GM23338 (cell line): ENCODE measurements at regions not wholly inside any gene's neighbourhood (a gene's known extent, or its start where the extent isn't known, plus 50 kb on each side); places are given as distances from the start of the nearest gene placed in this dataset.

Source experiments
- ATAC-seq: fragments of 200-7000 bp; cut with Tn5 transposase; 3 replicates; pipeline ENCODE4 v1.9.1; 2020
- DNase-seq: peaks from one replicate; pipeline ENCODE4 v3.0.0-alpha.2; 2015; ENCODE audit warnings: low spot score
- H2AFZ ChIP-seq: fragments of 200-600 bp; sonication (generic); 2 replicates; pipeline ENCODE4 v1.8.0; 2016; ENCODE audit warnings: antibody characterized with exemption, mild to moderate bottlenecking, moderate library complexity
- H3F3A ChIP-seq: fragments of 200-600 bp; sonication (generic); replicated peaks from 2 replicates; pipeline ENCODE4 v1.8.0; 2017; ENCODE audit warnings: antibody characterized with exemption, mixed run types, low read depth
- H3K27ac ChIP-seq: fragments of 200-600 bp; sonication (generic); 2 replicates; pipeline ENCODE4 v1.6.1; 2016; ENCODE audit warnings: low read depth
- H3K27me3 ChIP-seq: fragments of 200-600 bp; sonication (generic); 2 replicates; pipeline ENCODE4 v1.8.0; 2016; ENCODE audit warnings: mild to moderate bottlenecking, mixed run types, moderate library complexity; ENCODE audit not compliant: insufficient read depth
- H3K36me3 ChIP-seq: fragments of 200-600 bp; sonication (generic); 2 replicates; pipeline ENCODE4 v1.8.0; 2016; ENCODE audit warnings: mild to moderate bottlenecking; ENCODE audit not compliant: insufficient read depth
- H3K4me1 ChIP-seq: fragments of 200-600 bp; sonication (generic); 2 replicates; pipeline ENCODE4 v1.8.0; 2016; ENCODE audit warnings: mild to moderate bottlenecking, moderate library complexity; ENCODE audit not compliant: insufficient read depth
- H3K4me2 ChIP-seq: fragments of 200-600 bp; sonication (generic); 2 replicates; pipeline ENCODE4 v1.7.1; 2017; ENCODE audit warnings: mixed run types
- H3K4me3 ChIP-seq: fragments of 200-600 bp; sonication (generic); 2 replicates; pipeline ENCODE4 v1.6.1; 2016; ENCODE audit warnings: mixed run types
- H3K79me2 ChIP-seq: fragments of 200-600 bp; sonication (generic); replicated peaks from 2 replicates; pipeline ENCODE4 v1.8.0; 2017; ENCODE audit warnings: mild to moderate bottlenecking; ENCODE audit not compliant: insufficient read depth
- H3K9me2 ChIP-seq: fragments of 200-600 bp; sonication (generic); 2 replicates; pipeline ENCODE4 v1.8.0; 2017; ENCODE audit not compliant: insufficient read depth
- H4K20me1 ChIP-seq: fragments of 200-600 bp; sonication (generic); replicated peaks from 2 replicates; pipeline ENCODE4 v1.8.0; 2017; ENCODE audit warnings: mild to moderate bottlenecking; ENCODE audit not compliant: insufficient read depth
- H3K27ac Mint-ChIP-seq: 2 replicates; pipeline ENCODE4 v1.8.0; 2020; ENCODE audit warnings: inconsistent platforms, mild to moderate bottlenecking, moderate library complexity, mixed read lengths
- H3K27me3 Mint-ChIP-seq: 3 replicates; pipeline ENCODE4 v1.8.0; 2022; ENCODE audit warnings: low read depth, mild to moderate bottlenecking, moderate library complexity, mixed read lengths, inconsistent platforms; ENCODE audit not compliant: insufficient read depth, poor library complexity
- H3K36me3 Mint-ChIP-seq: 3 replicates; pipeline ENCODE4 v1.8.0; 2021; ENCODE audit warnings: low read depth, mild to moderate bottlenecking, inconsistent platforms, moderate library complexity, mixed read lengths
- H3K4me1 Mint-ChIP-seq: 3 replicates; pipeline ENCODE4 v1.8.0; 2020; ENCODE audit warnings: mild to moderate bottlenecking, inconsistent platforms, mixed read lengths
- H3K4me3 Mint-ChIP-seq: 3 replicates; pipeline ENCODE4 v1.8.0; 2021; ENCODE audit warnings: moderate library complexity, mild to moderate bottlenecking, inconsistent platforms, mixed read lengths
- H3K9me3 Mint-ChIP-seq: 3 replicates; pipeline ENCODE4 v1.8.0; 2020; ENCODE audit warnings: moderate library complexity, mild to moderate bottlenecking, inconsistent platforms, mixed read lengths
- CREB1 ChIP-seq: fragments of 250-450 bp; sonication (Bioruptor Pico); IDR thresholded peaks from 2 replicates; pipeline ENCODE4 v1.5.0; 2020; ENCODE audit warnings: low read depth, mild to moderate bottlenecking, moderate library complexity
- ETS1 ChIP-seq: IDR thresholded peaks from 2 replicates; pipeline ENCODE4 v1.6.1; 2016; ENCODE audit warnings: antibody characterized with exemption
- POLR2AphosphoS5 ChIP-seq: IDR thresholded peaks from 2 replicates; pipeline ENCODE4 v1.6.1; 2016; ENCODE audit warnings: antibody characterized with exemption, low read depth
- ZNF331 ChIP-seq: fragments of 250-450 bp; sonication (Bioruptor Pico); IDR thresholded peaks from 2 replicates; pipeline ENCODE4 v1.5.0; 2020; ENCODE audit warnings: low read depth, mild to moderate bottlenecking, moderate library complexity
- TF ChIP-seq, protein P1 (sequence below): IDR thresholded peaks from one replicate; pipeline ENCODE4 v1.6.1; 2018; ENCODE audit warnings: antibody characterized with exemption; ENCODE audit not compliant: unreplicated experiment
- TF ChIP-seq, protein P2 (sequence below): fragments of 250-450 bp; sonication (Bioruptor Pico); IDR thresholded peaks from 2 replicates; pipeline ENCODE4 v1.5.0; 2020; ENCODE audit warnings: mild to moderate bottlenecking, moderate library complexity

GRCh38 chr5:23450187-23450586, 57.2 kb upstream of the PRDM9 start:
- Histone ChIP-seq H2AFZ (peak overlapping the region; percentile 78; the same call in 1 of the 2 replicates), H3K4me3 (no peak overlapping the region), H3K4me2 (no peak overlapping the region), H3K36me3 (no peaks in the 10 kb centered on the region), H3K4me1 (no peaks in the 10 kb centered on the region), H4K20me1 (no peaks in the 10 kb centered on the region), H3K9me2 (peaks cover 3% of the 10 kb centered on the region; the same call in 1 of the 2 replicates), H3K79me2 (no peaks in the 10 kb centered on the region), H3K27me3 (no peaks in the 10 kb centered on the region), H3F3A (no peaks in the 10 kb centered on the region), H3K27ac (no peak overlapping the region)
- no peaks in the 10 kb centered on the region for H3K36me3 Mint-ChIP-seq
- no peak for ATAC-seq
- 0 out of 3 replicates have a peak, but pooled peaks cover 4% of the 10 kb centered on the region for H3K4me1 Mint-ChIP-seq
- no peak for DNase-seq
- H3K4me3 Mint-ChIP-seq, result no peak overlapping the region
- H3K9me3 Mint-ChIP-seq, result no peaks in the 10 kb centered on the region
- H3K27ac Mint-ChIP-seq, result no peak overlapping the region
- TF ChIP-seq CREB1 (CRISPR knock-in tag), result no peak
- TF ChIP-seq, protein P1, sequence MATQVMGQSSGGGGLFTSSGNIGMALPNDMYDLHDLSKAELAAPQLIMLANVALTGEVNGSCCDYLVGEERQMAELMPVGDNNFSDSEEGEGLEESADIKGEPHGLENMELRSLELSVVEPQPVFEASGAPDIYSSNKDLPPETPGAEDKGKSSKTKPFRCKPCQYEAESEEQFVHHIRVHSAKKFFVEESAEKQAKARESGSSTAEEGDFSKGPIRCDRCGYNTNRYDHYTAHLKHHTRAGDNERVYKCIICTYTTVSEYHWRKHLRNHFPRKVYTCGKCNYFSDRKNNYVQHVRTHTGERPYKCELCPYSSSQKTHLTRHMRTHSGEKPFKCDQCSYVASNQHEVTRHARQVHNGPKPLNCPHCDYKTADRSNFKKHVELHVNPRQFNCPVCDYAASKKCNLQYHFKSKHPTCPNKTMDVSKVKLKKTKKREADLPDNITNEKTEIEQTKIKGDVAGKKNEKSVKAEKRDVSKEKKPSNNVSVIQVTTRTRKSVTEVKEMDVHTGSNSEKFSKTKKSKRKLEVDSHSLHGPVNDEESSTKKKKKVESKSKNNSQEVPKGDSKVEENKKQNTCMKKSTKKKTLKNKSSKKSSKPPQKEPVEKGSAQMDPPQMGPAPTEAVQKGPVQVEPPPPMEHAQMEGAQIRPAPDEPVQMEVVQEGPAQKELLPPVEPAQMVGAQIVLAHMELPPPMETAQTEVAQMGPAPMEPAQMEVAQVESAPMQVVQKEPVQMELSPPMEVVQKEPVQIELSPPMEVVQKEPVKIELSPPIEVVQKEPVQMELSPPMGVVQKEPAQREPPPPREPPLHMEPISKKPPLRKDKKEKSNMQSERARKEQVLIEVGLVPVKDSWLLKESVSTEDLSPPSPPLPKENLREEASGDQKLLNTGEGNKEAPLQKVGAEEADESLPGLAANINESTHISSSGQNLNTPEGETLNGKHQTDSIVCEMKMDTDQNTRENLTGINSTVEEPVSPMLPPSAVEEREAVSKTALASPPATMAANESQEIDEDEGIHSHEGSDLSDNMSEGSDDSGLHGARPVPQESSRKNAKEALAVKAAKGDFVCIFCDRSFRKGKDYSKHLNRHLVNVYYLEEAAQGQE, result no peak
- TF ChIP-seq ETS1, result no peak
- TF ChIP-seq POLR2AphosphoS5, result no peak
- no peak for TF ChIP-seq ZNF331 (CRISPR knock-in tag)
- TF ChIP-seq, protein P2, sequence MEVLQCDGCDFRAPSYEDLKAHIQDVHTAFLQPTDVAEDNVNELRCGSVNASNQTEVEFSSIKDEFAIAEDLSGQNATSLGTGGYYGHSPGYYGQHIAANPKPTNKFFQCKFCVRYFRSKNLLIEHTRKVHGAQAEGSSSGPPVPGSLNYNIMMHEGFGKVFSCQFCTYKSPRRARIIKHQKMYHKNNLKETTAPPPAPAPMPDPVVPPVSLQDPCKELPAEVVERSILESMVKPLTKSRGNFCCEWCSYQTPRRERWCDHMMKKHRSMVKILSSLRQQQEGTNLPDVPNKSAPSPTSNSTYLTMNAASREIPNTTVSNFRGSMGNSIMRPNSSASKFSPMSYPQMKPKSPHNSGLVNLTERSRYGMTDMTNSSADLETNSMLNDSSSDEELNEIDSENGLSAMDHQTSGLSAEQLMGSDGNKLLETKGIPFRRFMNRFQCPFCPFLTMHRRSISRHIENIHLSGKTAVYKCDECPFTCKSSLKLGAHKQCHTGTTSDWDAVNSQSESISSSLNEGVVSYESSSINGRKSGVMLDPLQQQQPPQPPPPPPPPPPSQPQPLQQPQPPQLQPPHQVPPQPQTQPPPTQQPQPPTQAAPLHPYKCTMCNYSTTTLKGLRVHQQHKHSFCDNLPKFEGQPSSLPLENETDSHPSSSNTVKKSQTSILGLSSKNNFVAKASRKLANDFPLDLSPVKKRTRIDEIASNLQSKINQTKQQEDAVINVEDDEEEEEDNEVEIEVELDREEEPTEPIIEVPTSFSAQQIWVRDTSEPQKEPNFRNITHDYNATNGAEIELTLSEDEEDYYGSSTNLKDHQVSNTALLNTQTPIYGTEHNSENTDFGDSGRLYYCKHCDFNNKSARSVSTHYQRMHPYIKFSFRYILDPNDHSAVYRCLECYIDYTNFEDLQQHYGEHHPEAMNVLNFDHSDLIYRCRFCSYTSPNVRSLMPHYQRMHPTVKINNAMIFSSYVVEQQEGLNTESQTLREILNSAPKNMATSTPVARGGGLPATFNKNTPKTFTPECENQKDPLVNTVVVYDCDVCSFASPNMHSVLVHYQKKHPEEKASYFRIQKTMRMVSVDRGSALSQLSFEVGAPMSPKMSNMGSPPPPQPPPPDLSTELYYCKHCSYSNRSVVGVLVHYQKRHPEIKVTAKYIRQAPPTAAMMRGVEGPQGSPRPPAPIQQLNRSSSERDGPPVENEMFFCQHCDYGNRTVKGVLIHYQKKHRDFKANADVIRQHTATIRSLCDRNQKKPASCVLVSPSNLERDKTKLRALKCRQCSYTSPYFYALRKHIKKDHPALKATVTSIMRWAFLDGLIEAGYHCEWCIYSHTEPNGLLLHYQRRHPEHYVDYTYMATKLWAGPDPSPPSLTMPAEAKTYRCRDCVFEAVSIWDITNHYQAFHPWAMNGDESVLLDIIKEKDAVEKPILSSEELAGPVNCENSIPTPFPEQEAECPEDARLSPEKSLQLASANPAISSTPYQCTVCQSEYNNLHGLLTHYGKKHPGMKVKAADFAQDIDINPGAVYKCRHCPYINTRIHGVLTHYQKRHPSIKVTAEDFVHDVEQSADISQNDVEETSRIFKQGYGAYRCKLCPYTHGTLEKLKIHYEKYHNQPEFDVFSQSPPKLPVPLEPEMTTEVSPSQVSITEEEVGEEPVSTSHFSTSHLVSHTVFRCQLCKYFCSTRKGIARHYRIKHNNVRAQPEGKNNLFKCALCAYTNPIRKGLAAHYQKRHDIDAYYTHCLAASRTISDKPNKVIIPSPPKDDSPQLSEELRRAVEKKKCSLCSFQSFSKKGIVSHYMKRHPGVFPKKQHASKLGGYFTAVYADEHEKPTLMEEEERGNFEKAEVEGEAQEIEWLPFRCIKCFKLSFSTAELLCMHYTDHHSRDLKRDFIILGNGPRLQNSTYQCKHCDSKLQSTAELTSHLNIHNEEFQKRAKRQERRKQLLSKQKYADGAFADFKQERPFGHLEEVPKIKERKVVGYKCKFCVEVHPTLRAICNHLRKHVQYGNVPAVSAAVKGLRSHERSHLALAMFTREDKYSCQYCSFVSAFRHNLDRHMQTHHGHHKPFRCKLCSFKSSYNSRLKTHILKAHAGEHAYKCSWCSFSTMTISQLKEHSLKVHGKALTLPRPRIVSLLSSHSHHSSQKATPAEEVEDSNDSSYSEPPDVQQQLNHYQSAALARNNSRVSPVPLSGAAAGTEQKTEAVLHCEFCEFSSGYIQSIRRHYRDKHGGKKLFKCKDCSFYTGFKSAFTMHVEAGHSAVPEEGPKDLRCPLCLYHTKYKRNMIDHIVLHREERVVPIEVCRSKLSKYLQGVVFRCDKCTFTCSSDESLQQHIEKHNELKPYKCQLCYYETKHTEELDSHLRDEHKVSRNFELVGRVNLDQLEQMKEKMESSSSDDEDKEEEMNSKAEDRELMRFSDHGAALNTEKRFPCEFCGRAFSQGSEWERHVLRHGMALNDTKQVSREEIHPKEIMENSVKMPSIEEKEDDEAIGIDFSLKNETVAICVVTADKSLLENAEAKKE, result no peak
- no peaks in the 10 kb centered on the region for H3K27me3 Mint-ChIP-seq
